OCI-LY1 (cell line): ENCODE measurements at regions not wholly inside any gene's neighbourhood (a gene's known extent, or its start where the extent isn't known, plus 50 kb on each side); places are given as distances from the start of the nearest gene placed in this dataset.

Experiments
- H2AFZ ChIP-seq: fragments of 200-600 bp; sonication (generic), shearing (Covaris generic); 2 replicates; pipeline ENCODE4 v1.6.0; 2014; ENCODE audit warnings: antibody characterized with exemption, mild to moderate bottlenecking, low read length
- H3F3A ChIP-seq: fragments of 200-600 bp; sonication (generic), shearing (Covaris generic); 2 replicates; pipeline ENCODE4 v1.6.0; 2014; ENCODE audit warnings: mild to moderate bottlenecking, antibody characterized with exemption, low read length, moderate library complexity; ENCODE audit not compliant: insufficient read depth
- H3K27ac ChIP-seq: fragments of 200-600 bp; sonication (generic); 2 replicates; pipeline ENCODE4 v1.5.1; 2014; ENCODE audit warnings: low read length, mixed run types, mild to moderate bottlenecking, low read depth; ENCODE audit not compliant: poor library complexity, severe bottlenecking
- H3K27me3 ChIP-seq: fragments of 200-600 bp; sonication (generic); 2 replicates; pipeline ENCODE4 v1.6.0; 2014; ENCODE audit warnings: antibody characterized with exemption, mild to moderate bottlenecking, low read length, moderate library complexity; ENCODE audit not compliant: insufficient read depth
- H3K36me3 ChIP-seq: fragments of 200-600 bp; sonication (generic); 2 replicates; pipeline ENCODE4 v1.6.1; 2014; ENCODE audit warnings: mild to moderate bottlenecking, antibody characterized with exemption, low read length, moderate library complexity, mixed read lengths; ENCODE audit not compliant: insufficient read depth
- H3K4me1 ChIP-seq: fragments of 200-600 bp; sonication (generic); 2 replicates; pipeline ENCODE4 v1.5.1; 2014; ENCODE audit warnings: mild to moderate bottlenecking, low read length, moderate library complexity; ENCODE audit not compliant: insufficient read depth, severe bottlenecking
- H3K4me2 ChIP-seq: fragments of 200-600 bp; sonication (generic), shearing (Covaris generic); 2 replicates; pipeline ENCODE4 v1.6.1; 2014; ENCODE audit warnings: low read length
- H3K4me3 ChIP-seq: fragments of 200-600 bp; sonication (generic); 2 replicates; pipeline ENCODE4 v1.5.1; 2014; ENCODE audit warnings: low read length, low read depth, mild to moderate bottlenecking, mixed read lengths; ENCODE audit not compliant: poor library complexity, severe bottlenecking
- H3K79me2 ChIP-seq: fragments of 200-600 bp; shearing (Covaris generic); 2 replicates; pipeline ENCODE4 v1.6.1; 2016; ENCODE audit warnings: mixed run types, low read length, mixed read lengths; ENCODE audit not compliant: insufficient read depth
- H3K9ac ChIP-seq: fragments of 200-600 bp; sonication (generic), shearing (Covaris generic); 2 replicates; pipeline ENCODE4 v1.6.1; 2014; ENCODE audit warnings: mild to moderate bottlenecking, low read length, mixed read lengths
- H3K9me2 ChIP-seq: fragments of 200-600 bp; sonication (generic), shearing (Covaris generic); 2 replicates; pipeline ENCODE4 v1.6.1; 2014; ENCODE audit warnings: low read depth, mild to moderate bottlenecking, low read length, mixed read lengths
- H3K9me3 ChIP-seq: fragments of 200-600 bp; shearing (Covaris generic); 2 replicates; pipeline ENCODE4 v1.6.1; 2014; ENCODE audit warnings: low read length, mixed read lengths
- H4K20me1 ChIP-seq: fragments of 200-600 bp; sonication (generic), shearing (Covaris generic); 2 replicates; pipeline ENCODE4 v1.6.0; 2016; ENCODE audit warnings: mild to moderate bottlenecking, low read length; ENCODE audit not compliant: insufficient read depth
- CTCF ChIP-seq: fragments of 200-600 bp; sonication (generic), shearing (Covaris generic); IDR thresholded peaks from 2 replicates; pipeline ENCODE4 v1.5.1; 2017; ENCODE audit warnings: mild to moderate bottlenecking, antibody characterized with exemption, low read length, moderate library complexity, mixed read lengths
- EZH2 ChIP-seq: fragments of 200-600 bp; sonication (generic), shearing (Covaris generic); IDR thresholded peaks from 2 replicates; pipeline ENCODE4 v1.8.0; 2017; ENCODE audit warnings: borderline replicate concordance, mixed run types, mild to moderate bottlenecking, antibody characterized with exemption, low read length, moderate library complexity, mixed read lengths

DNA sequence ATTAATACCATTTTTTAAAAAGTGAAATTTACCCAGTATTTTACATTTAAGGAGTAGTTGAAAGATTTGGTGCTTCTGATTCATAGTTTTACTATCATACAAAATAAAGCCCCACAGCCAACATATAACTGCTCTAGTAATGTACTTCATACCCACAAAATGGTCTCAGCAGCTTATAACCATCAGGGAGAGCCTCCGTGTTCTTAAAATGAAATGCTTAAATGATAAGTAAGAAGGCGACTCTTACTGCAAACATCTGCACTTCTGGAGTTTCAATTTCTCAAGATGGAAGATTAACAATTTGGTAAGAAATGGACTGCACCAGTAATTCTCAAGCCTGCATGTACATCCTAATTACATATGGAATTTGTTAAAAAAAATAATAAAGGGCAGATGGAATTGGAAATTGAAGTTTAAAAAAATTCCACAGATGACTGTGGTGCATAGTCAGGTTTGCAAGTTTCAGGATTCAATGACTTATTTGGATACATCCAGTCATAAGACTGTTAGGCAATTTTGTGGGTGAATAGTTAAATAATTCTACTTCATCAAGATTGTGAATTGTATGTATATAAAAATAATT, 461.0 kb downstream of the KIF20B start:
- H3K4me1 ChIP-seq = no peaks in the 10 kb centered on the region
- H3F3A ChIP-seq = no peaks in the 10 kb centered on the region
- H3K4me2 ChIP-seq = no peak overlapping the region
- no peak overlapping the region for H2AFZ ChIP-seq
- no peaks in the 10 kb centered on the region for H3K9me3 ChIP-seq
- H3K27ac ChIP-seq = no peak overlapping the region
- H3K36me3 ChIP-seq = no peaks in the 10 kb centered on the region
- TF ChIP-seq EZH2 = no peak
- TF ChIP-seq CTCF = no peak
- H4K20me1 ChIP-seq = no peaks in the 10 kb centered on the region
- no peak overlapping the region for H3K4me3 ChIP-seq
- H3K79me2 ChIP-seq = no peaks in the 10 kb centered on the region
- no peaks in the 10 kb centered on the region for H3K27me3 ChIP-seq
- no peaks in the 10 kb centered on the region for H3K9me2 ChIP-seq
- no peak overlapping the region for H3K9ac ChIP-seq

DNA sequence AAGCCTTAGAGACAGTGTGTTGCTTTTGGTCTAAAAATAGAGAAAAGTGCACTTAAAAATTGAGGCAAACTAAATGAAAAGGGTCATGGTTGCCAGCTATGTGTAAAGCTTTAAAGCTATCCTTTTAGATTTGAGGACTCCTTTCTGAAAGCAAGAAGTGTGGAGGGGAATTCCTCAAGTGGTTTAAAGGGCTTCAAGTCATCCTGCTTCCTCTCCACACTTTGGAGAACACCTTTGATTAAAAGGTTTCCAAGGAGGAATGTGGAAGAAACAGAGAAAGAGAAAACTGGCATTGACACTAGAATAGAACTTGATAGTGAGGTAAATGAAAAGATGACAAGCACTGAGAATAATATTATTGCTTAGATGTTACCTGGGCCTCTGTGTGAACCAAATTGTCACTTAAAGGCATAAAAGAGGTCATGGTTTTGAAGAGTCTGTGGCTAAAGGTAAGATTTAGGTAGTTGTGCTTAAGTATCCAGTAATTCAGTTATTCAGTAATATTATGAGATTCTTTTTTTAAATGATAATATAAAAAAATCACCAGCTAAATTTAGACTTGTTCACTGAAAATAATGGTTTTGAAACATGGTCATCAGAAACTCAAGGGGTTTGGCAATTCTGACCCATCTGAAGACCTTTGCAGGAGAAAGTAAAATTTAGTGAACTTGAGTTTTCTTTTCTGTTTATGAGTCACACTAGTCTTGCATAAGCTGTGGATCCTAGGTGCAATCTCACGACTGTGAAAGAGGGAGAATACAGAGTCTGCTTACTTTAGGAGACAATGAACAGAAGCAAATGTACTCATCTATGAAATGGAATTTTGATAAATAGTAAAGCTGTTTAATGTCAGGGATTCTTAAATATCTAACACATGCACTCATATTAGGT, 466.0 kb downstream of the KIF20B start:
- H3K4me3 ChIP-seq = no peak overlapping the region
- H3K27ac ChIP-seq = no peak overlapping the region

DNA sequence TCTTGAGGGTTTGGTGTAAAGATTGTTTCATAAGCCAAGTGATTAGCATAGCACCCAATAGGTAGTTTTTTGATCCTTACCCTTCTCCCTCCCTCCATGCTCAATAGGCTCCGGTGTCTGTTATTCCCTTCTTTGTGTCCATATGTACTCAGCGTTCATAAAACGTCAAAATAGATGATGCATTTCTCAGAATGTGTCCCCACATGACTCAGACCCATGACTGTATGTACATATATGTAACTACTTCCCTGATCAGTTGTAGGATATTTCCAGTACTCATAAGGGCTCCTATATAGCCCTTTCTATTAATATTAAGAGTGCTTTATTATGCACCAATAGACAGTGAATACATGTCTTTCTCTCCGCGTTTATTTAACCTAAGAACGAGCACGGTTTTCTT, 466.9 kb downstream of the KIF20B start:
- no peak for TF ChIP-seq CTCF
- TF ChIP-seq EZH2 = no peak
- Histone ChIP-seq H3F3A (no peaks in the 10 kb centered on the region), H3K9me3 (no peaks in the 10 kb centered on the region)

More for the DNA sequence above, 466.0 kb downstream of the KIF20B start:
- no peaks in the 10 kb centered on the region for H3F3A ChIP-seq
- H3K27me3 ChIP-seq = no peaks in the 10 kb centered on the region
- no peaks in the 10 kb centered on the region for H3K79me2 ChIP-seq
- H3K9ac ChIP-seq = no peak overlapping the region
- no peaks in the 10 kb centered on the region for H3K9me2 ChIP-seq
- H2AFZ ChIP-seq = no peak overlapping the region
- no peaks in the 10 kb centered on the region for H3K36me3 ChIP-seq
- no peak overlapping the region for H3K4me2 ChIP-seq
- H3K9me3 ChIP-seq = no peaks in the 10 kb centered on the region
- H3K4me1 ChIP-seq = no peaks in the 10 kb centered on the region
- TF ChIP-seq EZH2 = no peak
- no peak for TF ChIP-seq CTCF
- no peaks in the 10 kb centered on the region for H4K20me1 ChIP-seq

More for the DNA sequence above, 466.9 kb downstream of the KIF20B start:
- Histone ChIP-seq H3K4me2 (no peak overlapping the region), H3K4me3 (no peak overlapping the region), H3K36me3 (no peaks in the 10 kb centered on the region), H3K79me2 (no peaks in the 10 kb centered on the region), H3K9ac (no peak overlapping the region), H2AFZ (no peak overlapping the region), H3K9me2 (no peaks in the 10 kb centered on the region), H4K20me1 (no peaks in the 10 kb centered on the region), H3K27me3 (no peaks in the 10 kb centered on the region), H3K4me1 (no peaks in the 10 kb centered on the region), H3K27ac (no peak overlapping the region)
